ENCODE measurements at regions not wholly inside any gene's neighbourhood (a gene's known extent, or its start where the extent isn't known, plus 50 kb on each side); places are given as distances from the start of the nearest gene placed in this dataset.

DNA sequence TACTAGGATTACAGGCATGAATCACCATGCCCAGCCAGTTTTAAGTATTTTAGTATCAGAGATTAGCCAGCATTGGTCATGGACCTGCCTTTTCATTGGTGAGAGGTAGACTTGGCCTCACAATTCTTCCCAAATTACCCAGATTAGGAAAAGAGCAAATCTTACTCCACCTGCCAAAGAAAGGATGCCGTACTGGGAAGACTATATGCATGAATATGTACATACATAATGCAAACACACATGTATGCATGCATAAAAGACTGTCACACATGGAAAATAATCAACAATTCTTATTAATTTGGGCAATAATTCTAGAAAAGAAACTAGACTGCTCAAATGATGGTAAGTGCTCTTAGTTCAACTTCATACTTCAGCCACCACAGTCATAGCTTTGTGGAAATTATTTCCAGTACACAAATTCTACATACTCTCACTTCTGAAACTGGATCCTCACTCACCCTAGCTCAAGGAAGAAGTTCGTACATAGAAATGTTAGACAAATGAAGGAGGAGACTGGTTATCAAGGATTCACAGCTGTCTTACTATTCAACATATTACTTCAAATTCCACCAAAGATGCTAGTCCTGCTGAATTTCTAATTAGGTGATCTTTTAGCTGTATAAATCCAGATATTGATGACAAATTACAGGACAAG is 73.7 kb downstream of the MINAR2 start:
- no peak for DNase-seq (ENCODE audit: low read depth)

DNA sequence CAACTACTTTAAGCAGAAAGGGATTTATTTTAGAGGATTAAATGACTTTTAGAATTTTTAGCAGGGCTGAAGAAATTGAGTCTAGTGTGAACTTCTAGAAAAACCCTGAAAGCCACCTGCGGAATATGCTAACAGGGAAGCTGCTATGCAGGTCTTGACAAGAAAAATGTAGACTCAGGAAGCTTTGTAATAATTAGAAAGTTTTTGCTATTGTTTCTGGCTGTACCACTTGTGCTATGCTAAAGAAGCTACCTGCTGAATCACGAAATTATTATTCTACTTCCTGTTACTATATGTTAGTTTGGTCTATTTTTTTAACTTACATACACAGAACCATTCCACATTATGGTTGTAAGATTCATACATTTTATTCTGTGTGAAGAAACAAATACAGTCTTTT is 74.0 kb upstream of the CHSY3 start:
- DNase-seq (ENCODE audit: low read depth) = no peak

DNA sequence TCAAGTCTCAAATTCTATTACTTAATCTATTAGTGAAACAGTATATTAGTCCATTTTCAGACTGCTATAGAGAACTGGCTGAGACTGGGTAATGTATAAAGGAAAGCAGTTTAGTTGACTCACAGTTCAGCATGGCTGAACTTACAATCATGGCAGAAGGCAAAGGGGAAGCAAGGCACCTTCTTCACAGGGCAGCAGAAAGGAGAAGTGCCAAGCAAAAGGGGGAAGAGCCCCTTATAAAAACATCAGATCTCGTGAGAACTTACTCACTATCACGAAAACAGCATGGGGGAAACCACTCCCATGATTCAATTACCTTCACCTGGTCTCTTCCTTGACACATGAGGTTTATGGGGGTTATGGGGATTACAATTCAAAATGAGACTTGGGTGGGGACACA is 67.9 kb upstream of the CHSY3 start:
- no peak for DNase-seq (ENCODE audit: low read depth)

DNA sequence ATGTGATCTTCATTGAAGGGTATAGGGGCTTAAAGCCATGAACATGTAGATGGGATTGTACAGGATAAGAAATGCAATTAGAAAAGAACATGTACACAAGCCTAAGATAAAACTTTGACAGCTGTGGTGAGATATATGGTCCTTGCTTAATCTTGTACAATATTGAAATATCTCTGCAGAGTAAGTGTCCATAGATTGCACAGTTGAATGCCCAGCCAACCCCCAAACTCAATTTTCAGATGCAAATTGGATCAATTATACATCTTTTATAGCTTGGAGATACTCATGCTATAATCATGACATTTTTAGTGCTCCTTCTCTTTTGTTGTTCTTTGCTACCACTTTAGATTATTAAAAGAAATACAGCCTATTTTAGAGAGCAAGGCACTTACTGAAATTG is 59.5 kb upstream of the CHSY3 start:
- no peak for DNase-seq (ENCODE audit: low read depth)

DNA sequence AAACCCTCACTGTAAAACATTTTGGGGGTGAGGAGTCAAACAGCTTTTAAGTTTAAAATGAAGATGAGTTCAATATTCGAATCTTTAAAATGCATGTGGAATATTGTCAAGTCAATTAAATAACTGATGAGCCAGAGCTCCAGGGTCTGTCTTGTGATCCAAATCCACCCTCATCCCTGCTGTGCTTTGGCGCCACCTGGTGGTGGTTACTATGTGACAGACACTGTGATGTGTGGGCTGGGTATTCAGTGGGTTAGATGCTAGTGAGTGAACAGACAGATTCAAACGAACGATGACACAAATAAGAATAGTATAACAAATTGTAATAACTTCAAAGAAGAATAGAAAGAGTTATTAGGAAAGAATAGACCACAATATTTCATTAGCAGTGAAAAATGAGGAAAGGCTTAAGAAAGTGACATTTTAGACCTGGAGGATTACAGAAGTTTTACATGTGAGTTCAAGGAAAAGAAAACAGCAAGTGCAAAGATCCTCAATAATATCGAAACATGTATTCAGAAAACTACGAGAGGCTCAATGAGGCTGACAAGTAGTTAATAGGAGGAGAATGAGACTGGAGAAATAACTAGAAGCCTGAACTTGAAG is 51.4 kb upstream of the CHSY3 start:
- DNase-seq (ENCODE audit: low read depth) = peak; percentile 49

DNA sequence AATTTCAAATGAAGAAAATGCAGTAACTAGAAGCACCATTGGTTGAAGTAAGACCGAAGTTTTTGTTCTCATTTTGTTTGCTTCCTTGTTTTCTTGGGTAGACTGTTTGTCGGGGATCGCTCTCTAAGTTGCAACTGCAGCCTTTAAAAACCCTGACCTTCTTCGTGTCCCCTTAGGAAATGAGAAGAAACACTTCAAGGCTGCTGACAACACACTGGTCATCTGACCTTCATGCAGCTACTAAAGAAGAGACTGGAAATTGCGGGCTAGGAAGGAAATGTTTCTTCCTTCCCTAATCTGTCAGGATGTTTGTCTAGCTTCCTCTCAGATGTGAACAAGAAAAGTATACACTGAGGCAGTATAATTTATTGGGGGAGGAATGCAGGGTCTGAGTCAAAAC is 50.7 kb upstream of the CHSY3 start:
- no peak for DNase-seq (ENCODE audit: low read depth)

Measured in T follicular helper cell (primary cell).